Hepatocyte (in vitro differentiated cells): ENCODE measurements at regions not wholly inside any gene's neighbourhood (a gene's known extent, or its start where the extent isn't known, plus 50 kb on each side); places are given as distances from the start of the nearest gene placed in this dataset.

Experiments used
- EZH2phosphoT487 ChIP-seq: fragments of 200-600 bp; sonication (generic); IDR thresholded peaks from one replicate; pipeline ENCODE4 v1.6.1; 2018; ENCODE audit warnings: antibody characterized with exemption, mild to moderate bottlenecking, low read depth, moderate library complexity; ENCODE audit not compliant: unreplicated experiment, severe bottlenecking
- TF ChIP-seq, protein P1 (sequence below): fragments of 200-600 bp; sonication (generic); IDR thresholded peaks from 2 replicates; pipeline ENCODE4 v1.5.1; 2016; ENCODE audit warnings: antibody characterized with exemption, mild to moderate bottlenecking; ENCODE audit not compliant: poor library complexity

DNA sequence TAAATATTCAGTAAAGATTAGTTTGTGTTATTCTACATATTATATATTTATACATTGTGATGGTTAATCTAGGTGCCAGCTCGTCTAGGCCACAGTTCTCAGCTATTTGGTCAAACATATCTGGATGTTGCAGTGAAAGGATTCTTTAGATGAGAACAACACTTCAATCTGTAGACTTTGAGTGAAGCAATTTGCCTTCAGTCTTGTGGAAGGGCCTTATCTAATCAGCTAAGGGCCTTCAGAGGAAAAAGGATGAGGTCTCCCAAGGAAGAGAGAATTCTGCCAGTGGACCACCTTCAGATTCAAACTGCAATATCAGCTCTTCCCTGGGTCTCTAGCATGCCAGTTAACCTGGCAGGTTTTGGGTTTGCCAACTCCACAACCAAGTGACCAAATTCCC lies 112.0 kb downstream of the SH3TC2 start:
- TF ChIP-seq, protein P1, sequence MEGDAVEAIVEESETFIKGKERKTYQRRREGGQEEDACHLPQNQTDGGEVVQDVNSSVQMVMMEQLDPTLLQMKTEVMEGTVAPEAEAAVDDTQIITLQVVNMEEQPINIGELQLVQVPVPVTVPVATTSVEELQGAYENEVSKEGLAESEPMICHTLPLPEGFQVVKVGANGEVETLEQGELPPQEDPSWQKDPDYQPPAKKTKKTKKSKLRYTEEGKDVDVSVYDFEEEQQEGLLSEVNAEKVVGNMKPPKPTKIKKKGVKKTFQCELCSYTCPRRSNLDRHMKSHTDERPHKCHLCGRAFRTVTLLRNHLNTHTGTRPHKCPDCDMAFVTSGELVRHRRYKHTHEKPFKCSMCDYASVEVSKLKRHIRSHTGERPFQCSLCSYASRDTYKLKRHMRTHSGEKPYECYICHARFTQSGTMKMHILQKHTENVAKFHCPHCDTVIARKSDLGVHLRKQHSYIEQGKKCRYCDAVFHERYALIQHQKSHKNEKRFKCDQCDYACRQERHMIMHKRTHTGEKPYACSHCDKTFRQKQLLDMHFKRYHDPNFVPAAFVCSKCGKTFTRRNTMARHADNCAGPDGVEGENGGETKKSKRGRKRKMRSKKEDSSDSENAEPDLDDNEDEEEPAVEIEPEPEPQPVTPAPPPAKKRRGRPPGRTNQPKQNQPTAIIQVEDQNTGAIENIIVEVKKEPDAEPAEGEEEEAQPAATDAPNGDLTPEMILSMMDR, result no peak
- TF ChIP-seq EZH2phosphoT487, result no peak
